Breast epithelium (tissue), 4 donors: ENCODE measurements at regions not wholly inside any gene's neighbourhood (a gene's known extent, or its start where the extent isn't known, plus 50 kb on each side); places are given as distances from the start of the nearest gene placed in this dataset.

Experiments
- DNase-seq, 2 donors: peaks; one replicate each; pipeline ENCODE4 v3.0.0-alpha.2; 2019; ENCODE audit warnings: low spot score in 2 of 2
- H3K27ac ChIP-seq, 2 donors: fragments of 200-600 bp; sonication (generic) in 1 of 2; one replicate each; pipeline ENCODE4 v1.5.1; 2016 to 2019; ENCODE audit warnings: mild to moderate bottlenecking in 1 of 2
- H3K27me3 ChIP-seq, 2 donors: fragments of 200-600 bp; sonication (generic) in 1 of 2; one replicate each; pipeline versions ENCODE4 v1.5.1 to v1.6.0; 2017 to 2019; ENCODE audit warnings: control low read depth in 1 of 2, mild to moderate bottlenecking in 1 of 2
- H3K36me3 ChIP-seq: fragments of 200-600 bp; one replicate; pipeline ENCODE4 v1.5.1; 2019
- H3K4me1 ChIP-seq, 2 donors: fragments of 200-600 bp; sonication (generic); one replicate each; pipeline ENCODE4 v1.5.1; 2016 to 2019; ENCODE audit warnings: control low read depth in 1 of 2
- H3K4me3 ChIP-seq, 3 donors: fragments of 200-600 bp; sonication (generic); 1 replicate in 2 of 3; 2 replicates in 1 of 3; pipeline ENCODE4 v1.5.1; 2016 to 2019; ENCODE audit warnings: mild to moderate bottlenecking in 3 of 3, moderate library complexity in 2 of 3
- H3K9me3 ChIP-seq, 2 donors: fragments of 200-600 bp; sonication (generic) in 1 of 2; one replicate each; pipeline ENCODE4 v1.5.1; 2016 to 2019; ENCODE audit warnings: control low read depth in 1 of 2
- CTCF ChIP-seq, 3 donors: fragments of 450-650 bp; IDR thresholded peaks; one replicate each; pipeline ENCODE4 v1.5.1; 2016 to 2017; ENCODE audit warnings: antibody characterized with exemption in 3 of 3, mild to moderate bottlenecking in 3 of 3, moderate library complexity in 3 of 3
- POLR2A ChIP-seq: fragments of 450-650 bp; IDR thresholded peaks from one replicate; pipeline ENCODE4 v1.6.1; 2016; ENCODE audit warnings: antibody characterized with exemption, mild to moderate bottlenecking, moderate library complexity
- POLR2AphosphoS5 ChIP-seq, 3 donors: sonication (generic); formaldehyde crosslinking; IDR thresholded peaks; one replicate each; pipeline ENCODE4 v1.6.1; 2017; ENCODE audit warnings: antibody characterized with exemption in 3 of 3
- intact Hi-C: fragments of 100-400 bp; cut with DNase I; formaldehyde crosslinking; loops from one replicate; pipeline ENCODE4 v1.15.1; 2023; ENCODE audit warnings: low total_unique reads

GRCh38 chr2:55106148-55106547, 55.9 kb upstream of the RTN4 start:
- no peak for DNase-seq
- no peak for TF ChIP-seq POLR2A
- TF ChIP-seq POLR2AphosphoS5 (IDR thresholded peaks at IDR 0.05) = no peak
- no peak for TF ChIP-seq CTCF (IDR thresholded peaks at IDR 0.05)
- intact Hi-C loops = no loop called here
- no peaks in the 10 kb centered on the region for H3K4me1 ChIP-seq
- no peaks in the 10 kb centered on the region for H3K27me3 ChIP-seq
- H3K36me3 ChIP-seq = no peaks in the 10 kb centered on the region
- no peaks in the 10 kb centered on the region for H3K9me3 ChIP-seq
- H3K27ac ChIP-seq = no peak overlapping the region
- no peak overlapping the region for H3K4me3 ChIP-seq

DNA sequence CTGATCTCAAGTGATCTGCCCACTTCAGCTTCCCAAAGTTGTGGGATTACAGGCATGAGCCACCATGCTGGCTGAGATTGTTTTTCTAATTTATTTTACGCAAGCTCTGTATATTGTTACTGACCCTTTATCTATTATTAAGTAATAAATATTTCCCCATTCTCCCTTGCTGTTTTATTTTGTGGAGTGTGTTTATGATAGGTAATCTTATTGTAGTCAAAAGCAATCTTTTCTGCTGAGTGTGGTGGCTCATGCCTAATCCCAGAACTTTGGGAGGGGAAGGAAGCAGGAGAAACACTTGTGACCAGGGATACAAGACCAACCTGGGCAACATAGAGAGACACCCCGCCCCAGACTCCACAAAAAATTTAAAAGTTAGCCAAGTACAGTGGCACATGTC, 55.2 kb upstream of the RTN4 start:
- no peaks in the 10 kb centered on the region for H3K4me1 ChIP-seq
- TF ChIP-seq POLR2A = no peak
- TF ChIP-seq CTCF (IDR thresholded peaks at IDR 0.05) = no peak
- TF ChIP-seq POLR2AphosphoS5 (IDR thresholded peaks at IDR 0.05) = no peak
- no peak overlapping the region for H3K4me3 ChIP-seq
- H3K9me3 ChIP-seq = no peaks in the 10 kb centered on the region
- no peak overlapping the region for H3K27ac ChIP-seq
- no peak for DNase-seq
- intact Hi-C loops = no loop called here
- H3K27me3 ChIP-seq = no peaks in the 10 kb centered on the region
- no peaks in the 10 kb centered on the region for H3K36me3 ChIP-seq

DNA sequence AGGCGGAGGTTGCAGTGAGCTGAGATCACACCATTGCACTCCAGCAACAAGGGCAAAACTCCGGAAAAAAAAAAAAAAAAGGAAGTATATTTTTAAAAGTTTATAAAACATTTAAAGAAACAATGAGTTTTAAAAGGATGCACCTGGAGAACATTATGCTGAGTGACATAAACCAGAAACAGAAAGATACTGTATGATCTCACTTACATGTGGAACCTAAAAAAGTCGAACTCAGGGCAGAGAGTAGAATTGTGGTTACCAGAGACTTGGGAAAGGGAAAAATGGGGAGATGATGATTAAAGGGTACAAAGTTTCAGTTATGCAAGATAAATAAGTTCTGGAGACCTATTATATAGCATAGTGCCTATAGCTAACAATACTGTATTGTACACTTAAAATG, 52.8 kb upstream of the RTN4 start:
- intact Hi-C loops = no loop called here
- H3K4me1 ChIP-seq = no peaks in the 10 kb centered on the region

GRCh38 chr2:55102056-55102812, 52.0 kb upstream of the RTN4 start:
- Histone ChIP-seq H3K9me3 (no peaks in the 10 kb centered on the region), H3K27ac (peak overlapping the region; percentile 56 to 77), H3K4me1 (no peaks in the 10 kb centered on the region), H3K36me3 (no peaks in the 10 kb centered on the region), H3K27me3 (no peaks in the 10 kb centered on the region), H3K4me3 (no peak overlapping the region)
- DNase-seq = no peak
- no peak for TF ChIP-seq CTCF (IDR thresholded peaks at IDR 0.05)
- TF ChIP-seq POLR2AphosphoS5 (IDR thresholded peaks at IDR 0.05) = no peak
- no peak for TF ChIP-seq POLR2A
- intact Hi-C loops = no loop called here

More for the DNA sequence above, 52.8 kb upstream of the RTN4 start:
- no peaks in the 10 kb centered on the region for H3K9me3 ChIP-seq
- no peaks in the 10 kb centered on the region for H3K36me3 ChIP-seq
- TF ChIP-seq CTCF (IDR thresholded peaks at IDR 0.05) (no peak), POLR2A (no peak), POLR2AphosphoS5 (IDR thresholded peaks at IDR 0.05) (no peak)
- H3K27ac ChIP-seq = peak overlapping the region in 1 of 2 donors; percentile 56
- no peaks in the 10 kb centered on the region for H3K27me3 ChIP-seq
- DNase-seq = no peak
- H3K4me3 ChIP-seq = no peak overlapping the region

GRCh38 chr2:55101466-55101865, 51.2 kb upstream of the RTN4 start:
- Histone ChIP-seq H3K27ac (peak overlapping the region in 1 of 2 donors; percentile 48), H3K4me3 (no peak overlapping the region), H3K4me1 (no peaks in the 10 kb centered on the region), H3K27me3 (no peaks in the 10 kb centered on the region), H3K36me3 (no peaks in the 10 kb centered on the region), H3K9me3 (no peaks in the 10 kb centered on the region)
- no peak for DNase-seq
- intact Hi-C loops = no loop called here
- TF ChIP-seq CTCF (IDR thresholded peaks at IDR 0.05) (no peak), POLR2AphosphoS5 (IDR thresholded peaks at IDR 0.05) (no peak), POLR2A (no peak)
